Stomach (tissue), 8 donors: ENCODE measurements at regions not wholly inside any gene's neighbourhood (a gene's known extent, or its start where the extent isn't known, plus 50 kb on each side); places are given as distances from the start of the nearest gene placed in this dataset.
"Not testable (repeated sequence)": the region's sequence is repeated elsewhere in the genome, so short reads cannot be mapped to it uniquely, and the experiment has no call there.

Experiments
- DNase-seq, 2 donors: peaks; one replicate each; pipeline versions ENCODE4 v3.0.0 to v3.0.0-alpha.2; 2013 to 2019
- H3K27ac ChIP-seq, 5 donors: fragments of 200-600 bp in 4 of 5; sonication (generic) in 4 of 5; one replicate each; pipeline ENCODE4 v1.5.1; 2013 to 2019; ENCODE audit warnings: mild to moderate bottlenecking in 1 of 5, moderate library complexity in 1 of 5
- H3K27me3 ChIP-seq, 3 donors: fragments of 200-600 bp; sonication (generic); one replicate each; pipeline ENCODE4 v1.5.1; 2017 to 2019; ENCODE audit warnings: mixed run types in 1 of 3
- H3K36me3 ChIP-seq, 4 donors: fragments of 200-600 bp; sonication (generic); 1 replicate in 3 of 4; 2 replicates in 1 of 4; pipeline ENCODE4 v1.5.1; 2016 to 2019
- H3K4me1 ChIP-seq, 4 donors: fragments of 200-600 bp; sonication (generic); one replicate each; pipeline ENCODE4 v1.5.1; 2016 to 2019
- H3K4me3 ChIP-seq, 4 donors: fragments of 200-600 bp; sonication (generic) in 3 of 4; one replicate each; pipeline ENCODE4 v1.5.1; 2016 to 2019; ENCODE audit warnings: mild to moderate bottlenecking in 1 of 4
- H3K9me3 ChIP-seq, 4 donors: fragments of 200-600 bp; sonication (generic); one replicate each; pipeline ENCODE4 v1.5.1; 2016 to 2019
- CTCF ChIP-seq, 7 experiments: fragments of 450-650 bp in 4 of 7; fragments of 200-600 bp in 3 of 7; sonication (generic) in 3 of 7; IDR thresholded peaks; one replicate each; pipeline ENCODE4 v1.5.1; 2016 to 2019; ENCODE audit warnings: antibody characterized with exemption in 7 of 7, control low read depth in 2 of 7, mild to moderate bottlenecking in 1 of 7
- EP300 ChIP-seq: sonication (generic); formaldehyde crosslinking; IDR thresholded peaks from one replicate; pipeline ENCODE4 v1.6.1; 2017; ENCODE audit warnings: antibody characterized with exemption
- POLR2A ChIP-seq, 4 donors: fragments of 450-650 bp; IDR thresholded peaks; one replicate each; pipeline ENCODE4 v1.6.1; 2016; ENCODE audit warnings: antibody characterized with exemption in 4 of 4, control low read depth in 2 of 4, mild to moderate bottlenecking in 1 of 4, moderate library complexity in 1 of 4
- POLR2AphosphoS5 ChIP-seq, 3 donors: sonication (generic); formaldehyde crosslinking; IDR thresholded peaks; one replicate each; pipeline ENCODE4 v1.6.1; 2016; ENCODE audit warnings: antibody characterized with exemption in 3 of 3
- WGBS, 5 donors: extraction: QIAGEN DNeasy Blood & Tissue Kit in 3 of 5; methylation state at CpG; one replicate each; pipeline versions ENCODE4 v1.1.5 to v1.1.7; 2013 to 2018; 5-methylcytosine and 5-hydroxymethylcytosine counted together
- intact Hi-C: fragments of 100-400 bp; cut with DNase I; formaldehyde crosslinking; loops from one replicate; pipeline ENCODE4 v1.15.1; 2023; ENCODE audit warnings: low total_unique reads
- donor health status: healthy with polysubstance abuse.
- donor health status: Bipolar disorder and iron deficiency.
- donor health status: healthy.

GRCh38 chr2:208713066-208713745 lies 306.6 kb downstream of the PTH2R start:
- H3K4me1 ChIP-seq = no peaks in the 10 kb centered on the region
- H3K36me3 ChIP-seq = no peaks in the 10 kb centered on the region
- H3K4me3 ChIP-seq = no peak overlapping the region
- H3K27me3 ChIP-seq = no peaks in the 10 kb centered on the region
- WGBS, 5 donors = 58 to 78% (median 65%) methylated on average over 1 of the region's 1 CpG
- TF ChIP-seq EP300 = no peak
- no peak for TF ChIP-seq POLR2AphosphoS5 (IDR thresholded peaks at IDR 0.05)
- no peak for TF ChIP-seq CTCF (IDR thresholded peaks at IDR 0.05)
- TF ChIP-seq POLR2A (IDR thresholded peaks at IDR 0.05) = no peak
- DNase-seq = peak in 1 of 2 donors; percentile 12
- no peak overlapping the region for H3K27ac ChIP-seq
- intact Hi-C loops = no loop called here
- no peaks in the 10 kb centered on the region for H3K9me3 ChIP-seq

- Histone ChIP-seq H3K36me3 (no peaks in the 10 kb centered on the region), H3K4me1 (no peaks in the 10 kb centered on the region), H3K27me3 (no peaks in the 10 kb centered on the region), H3K27ac (no peak overlapping the region), H3K4me3 (no peak overlapping the region), H3K9me3 (no peaks in the 10 kb centered on the region)
- intact Hi-C loops = no loop called here
- TF ChIP-seq POLR2A (IDR thresholded peaks at IDR 0.05) (no peak), CTCF (IDR thresholded peaks at IDR 0.05) (no peak), EP300 (no peak), POLR2AphosphoS5 (IDR thresholded peaks at IDR 0.05) (no peak)
- WGBS, 5 donors = 85 to 91% (median 88%) methylated on average over 2 of the region's 2 CpGs
- no peak for DNase-seq
These were observed 312.2 kb downstream of the PTH2R start for GRCh38 chr2:208718828-208719227.

GRCh38 chr2:208722731-208723130 lies 316.1 kb downstream of the PTH2R start:
- intact Hi-C loops = no loop called here
- Histone ChIP-seq H3K27ac (no peak overlapping the region), H3K9me3 (no peaks in the 10 kb centered on the region), H3K36me3 (no peaks in the 10 kb centered on the region), H3K4me1 (no peaks in the 10 kb centered on the region), H3K4me3 (no peak overlapping the region), H3K27me3 (no peaks in the 10 kb centered on the region)
- WGBS, 5 donors = 20 to 55% (median 29%) methylated on average over 1 of the region's 1 CpG
- no peak for DNase-seq
- TF ChIP-seq POLR2AphosphoS5 (IDR thresholded peaks at IDR 0.05) = no peak
- no peak for TF ChIP-seq EP300
- no peak for TF ChIP-seq CTCF (IDR thresholded peaks at IDR 0.05)
- TF ChIP-seq POLR2A (IDR thresholded peaks at IDR 0.05) = no peak

GRCh38 chr2:208725280-208725679 lies 318.7 kb downstream of the PTH2R start:
- no peak for DNase-seq
- H3K27me3 ChIP-seq = no peaks in the 10 kb centered on the region
- no peak for TF ChIP-seq POLR2AphosphoS5 (IDR thresholded peaks at IDR 0.05)
- H3K4me1 ChIP-seq = no peaks in the 10 kb centered on the region
- intact Hi-C loops = no loop called here
- H3K27ac ChIP-seq = no peak overlapping the region
- 56 to 70% (median 66%) methylated on average over 4 of the region's 4 CpGs for WGBS, 5 donors
- no peaks in the 10 kb centered on the region for H3K9me3 ChIP-seq
- H3K36me3 ChIP-seq = no peaks in the 10 kb centered on the region
- no peak overlapping the region for H3K4me3 ChIP-seq

- Histone ChIP-seq H3K27me3 (no peaks in the 10 kb centered on the region), H3K4me3 (no peak overlapping the region), H3K27ac (no peak overlapping the region), H3K4me1 (no peaks in the 10 kb centered on the region), H3K36me3 (no peaks in the 10 kb centered on the region), H3K9me3 (peaks cover 0 to 4% (median 0%) of the 10 kb centered on the region in 4 donors)
- intact Hi-C loops = no loop called here
- DNase-seq = no peak
- no peak for TF ChIP-seq POLR2AphosphoS5 (IDR thresholded peaks at IDR 0.05)
- WGBS, 5 donors = 93 to 98% (median 95%) methylated on average over 3 of the region's 3 CpGs
These were observed 319.6 kb downstream of the PTH2R start for GRCh38 chr2:208726242-208726641.

GRCh38 chr2:208751663-208752415 lies 345.2 kb downstream of the PTH2R start:
- H3K36me3 ChIP-seq = not testable (repeated sequence)
- WGBS, 5 donors = 77 to 95% (median 87%) methylated on average over 19 to 21 of the region's 21 CpGs

More at GRCh38 chr2:208751663-208752415, 345.2 kb downstream of the PTH2R start:
- H3K4me1 ChIP-seq, DNase-seq, H3K4me3 ChIP-seq, H3K27ac ChIP-seq, H3K27me3 ChIP-seq, intact Hi-C loops: not testable (repeated sequence)
- H3K9me3 ChIP-seq = peaks cover 0 to 19% (median 16%) of the 10 kb centered on the region in 4 donors
